T-helper 2 cell (primary cell): ENCODE measurements at regions not wholly inside any gene's neighbourhood (a gene's known extent, or its start where the extent isn't known, plus 50 kb on each side); places are given as distances from the start of the nearest gene placed in this dataset.
"Not testable (repeated sequence)": the region's sequence is repeated elsewhere in the genome, so short reads cannot be mapped to it uniquely, and the experiment has no call there.

Experiments used
- DNase-seq, 5 experiments: peaks; one replicate each; pipeline versions ENCODE4 v3.0.0 to v3.0.0-alpha.2; 2012 to 2022

GRCh38 chr1:195908121-195908520 is 700.1 kb downstream of the KCNT2 start:
- DNase-seq = no peak

GRCh38 chr1:195903203-195903602 is 705.0 kb downstream of the KCNT2 start:
- DNase-seq = no peak

- DNase-seq = no peak
Measured at GRCh38 chr1:195902779-195903178, 705.5 kb downstream of the KCNT2 start.

- no peak for DNase-seq
Measured at GRCh38 chr1:195899762-195900352, 708.4 kb downstream of the KCNT2 start.

- DNase-seq = no peak
Measured at GRCh38 chr1:195898924-195899323, 709.3 kb downstream of the KCNT2 start.

- DNase-seq = no peak
Measured at GRCh38 chr1:195898373-195898772, 709.9 kb downstream of the KCNT2 start.

- no peak for DNase-seq
Measured at GRCh38 chr1:195897076-195897475, 711.2 kb downstream of the KCNT2 start.

- DNase-seq = no peak
Measured at GRCh38 chr1:195894411-195894810, 713.8 kb downstream of the KCNT2 start.

- DNase-seq = no peak
Measured at GRCh38 chr1:195886000-195886399, 722.2 kb downstream of the KCNT2 start.

- DNase-seq = no peak
Measured at GRCh38 chr1:195878478-195878877, 729.8 kb downstream of the KCNT2 start.

GRCh38 chr1:195876792-195877191 is 731.4 kb downstream of the KCNT2 start:
- DNase-seq = no peak

GRCh38 chr1:195872376-195872775 is 735.9 kb downstream of the KCNT2 start:
- DNase-seq = no peak

GRCh38 chr1:195867638-195868037 is 740.6 kb downstream of the KCNT2 start:
- DNase-seq = no peak

GRCh38 chr1:195866781-195867222 is 741.4 kb downstream of the KCNT2 start:
- no peak for DNase-seq

GRCh38 chr1:195866091-195866780 is 742.0 kb downstream of the KCNT2 start:
- no peak for DNase-seq

GRCh38 chr1:195851804-195852203 is 756.4 kb downstream of the KCNT2 start:
- no peak for DNase-seq

- DNase-seq = no peak
Measured at GRCh38 chr1:195851016-195851601, 757.1 kb downstream of the KCNT2 start.

GRCh38 chr1:195849180-195849579 is 759.1 kb downstream of the KCNT2 start:
- no peak for DNase-seq

GRCh38 chr1:195847957-195848875 is 760.0 kb downstream of the KCNT2 start:
- not testable (repeated sequence) for DNase-seq

- no peak for DNase-seq
Measured at GRCh38 chr1:195831789-195832188, 776.5 kb downstream of the KCNT2 start.

- no peak for DNase-seq
Measured at GRCh38 chr1:195828325-195828724, 779.9 kb downstream of the KCNT2 start.

- no peak for DNase-seq
Measured at GRCh38 chr1:195820925-195821324, 787.3 kb downstream of the KCNT2 start.

- DNase-seq = no peak
Measured at GRCh38 chr1:195806060-195806459, 802.2 kb downstream of the KCNT2 start.
